Sigmoid colon (tissue), 4 donors: ENCODE measurements at regions not wholly inside any gene's neighbourhood (a gene's known extent, or its start where the extent isn't known, plus 50 kb on each side); places are given as distances from the start of the nearest gene placed in this dataset.

Experiments used
- POLR2A ChIP-seq, 2 donors: fragments of 450-650 bp; IDR thresholded peaks; one replicate each; pipeline ENCODE4 v1.6.1; 2016; ENCODE audit warnings: antibody characterized with exemption in 2 of 2, mild to moderate bottlenecking in 2 of 2, moderate library complexity in 2 of 2
- POLR2AphosphoS5 ChIP-seq, 4 donors: sonication (generic); formaldehyde crosslinking; IDR thresholded peaks; one replicate each; pipeline ENCODE4 v1.6.1; 2017; ENCODE audit warnings: antibody characterized with exemption in 4 of 4
- TF ChIP-seq, protein P1 (sequence below), 4 experiments: fragments of 450-650 bp in 3 of 4; fragments of 200-600 bp in 1 of 4; IDR thresholded peaks; one replicate each; pipeline ENCODE4 v1.5.1; 2016 to 2019; ENCODE audit warnings: antibody characterized with exemption in 4 of 4, mild to moderate bottlenecking in 3 of 4, moderate library complexity in 2 of 4

DNA sequence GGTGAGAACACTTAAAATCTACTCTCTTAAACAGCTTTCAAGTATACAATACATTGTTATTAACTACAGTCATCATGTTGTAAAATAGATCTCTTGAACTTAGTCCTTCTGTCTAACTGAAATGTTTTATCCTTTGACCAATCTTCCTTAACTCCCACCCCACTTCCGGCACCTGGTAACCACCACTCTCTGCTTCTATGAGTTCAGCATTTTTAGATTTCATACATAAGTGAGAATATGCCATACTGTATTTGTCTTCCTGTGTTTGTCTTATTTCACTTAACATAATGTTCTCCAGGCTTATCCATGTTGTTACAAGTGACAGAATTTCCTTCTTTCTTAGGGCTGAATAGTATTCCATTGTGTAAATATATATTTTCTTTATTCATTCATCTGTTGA, 144.1 kb upstream of the TRPC4 start:
- TF ChIP-seq, protein P1, sequence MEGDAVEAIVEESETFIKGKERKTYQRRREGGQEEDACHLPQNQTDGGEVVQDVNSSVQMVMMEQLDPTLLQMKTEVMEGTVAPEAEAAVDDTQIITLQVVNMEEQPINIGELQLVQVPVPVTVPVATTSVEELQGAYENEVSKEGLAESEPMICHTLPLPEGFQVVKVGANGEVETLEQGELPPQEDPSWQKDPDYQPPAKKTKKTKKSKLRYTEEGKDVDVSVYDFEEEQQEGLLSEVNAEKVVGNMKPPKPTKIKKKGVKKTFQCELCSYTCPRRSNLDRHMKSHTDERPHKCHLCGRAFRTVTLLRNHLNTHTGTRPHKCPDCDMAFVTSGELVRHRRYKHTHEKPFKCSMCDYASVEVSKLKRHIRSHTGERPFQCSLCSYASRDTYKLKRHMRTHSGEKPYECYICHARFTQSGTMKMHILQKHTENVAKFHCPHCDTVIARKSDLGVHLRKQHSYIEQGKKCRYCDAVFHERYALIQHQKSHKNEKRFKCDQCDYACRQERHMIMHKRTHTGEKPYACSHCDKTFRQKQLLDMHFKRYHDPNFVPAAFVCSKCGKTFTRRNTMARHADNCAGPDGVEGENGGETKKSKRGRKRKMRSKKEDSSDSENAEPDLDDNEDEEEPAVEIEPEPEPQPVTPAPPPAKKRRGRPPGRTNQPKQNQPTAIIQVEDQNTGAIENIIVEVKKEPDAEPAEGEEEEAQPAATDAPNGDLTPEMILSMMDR (IDR thresholded peaks at IDR 0.05) = no peak
- TF ChIP-seq POLR2AphosphoS5 (IDR thresholded peaks at IDR 0.05) (no peak), POLR2A (IDR thresholded peaks at IDR 0.05) (no peak)
